ENCODE measurements at regions not wholly inside any gene's neighbourhood (a gene's known extent, or its start where the extent isn't known, plus 50 kb on each side); places are given as distances from the start of the nearest gene placed in this dataset.

DNA sequence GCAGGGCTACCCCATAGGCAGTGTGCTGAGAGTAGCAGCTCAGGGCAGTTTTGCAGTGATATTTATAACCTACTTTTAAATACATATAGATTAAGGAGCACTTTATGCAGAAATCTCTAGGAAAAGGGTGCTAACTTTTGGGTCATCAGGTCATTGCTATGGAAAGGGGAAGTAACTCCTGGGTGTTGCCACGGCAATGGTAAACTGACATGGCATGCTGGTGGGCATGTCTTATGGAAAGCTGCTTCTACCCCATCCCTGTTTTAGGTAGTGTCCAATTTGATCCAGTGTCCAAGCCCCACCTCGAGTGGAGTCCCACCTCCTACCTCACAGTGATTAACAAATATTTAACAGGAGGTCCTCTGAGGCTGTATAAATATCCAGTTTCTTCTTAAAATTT is 56.8 kb upstream of the XPA start:
- FAIRE-seq: no peak
- no peak for DNase-seq (ENCODE audit: low read depth)
- Histone ChIP-seq H3K27me3 (ENCODE audit: control insufficient read depth, insufficient read depth, low read length) (no peaks in the 10 kb centered on the region), H3K4me3 (ENCODE audit: low read depth, low read length) (no peak overlapping the region), H3K36me3 (ENCODE audit: control insufficient read depth, insufficient read depth, low read length) (no peaks in the 10 kb centered on the region)
- TF ChIP-seq, protein P1, sequence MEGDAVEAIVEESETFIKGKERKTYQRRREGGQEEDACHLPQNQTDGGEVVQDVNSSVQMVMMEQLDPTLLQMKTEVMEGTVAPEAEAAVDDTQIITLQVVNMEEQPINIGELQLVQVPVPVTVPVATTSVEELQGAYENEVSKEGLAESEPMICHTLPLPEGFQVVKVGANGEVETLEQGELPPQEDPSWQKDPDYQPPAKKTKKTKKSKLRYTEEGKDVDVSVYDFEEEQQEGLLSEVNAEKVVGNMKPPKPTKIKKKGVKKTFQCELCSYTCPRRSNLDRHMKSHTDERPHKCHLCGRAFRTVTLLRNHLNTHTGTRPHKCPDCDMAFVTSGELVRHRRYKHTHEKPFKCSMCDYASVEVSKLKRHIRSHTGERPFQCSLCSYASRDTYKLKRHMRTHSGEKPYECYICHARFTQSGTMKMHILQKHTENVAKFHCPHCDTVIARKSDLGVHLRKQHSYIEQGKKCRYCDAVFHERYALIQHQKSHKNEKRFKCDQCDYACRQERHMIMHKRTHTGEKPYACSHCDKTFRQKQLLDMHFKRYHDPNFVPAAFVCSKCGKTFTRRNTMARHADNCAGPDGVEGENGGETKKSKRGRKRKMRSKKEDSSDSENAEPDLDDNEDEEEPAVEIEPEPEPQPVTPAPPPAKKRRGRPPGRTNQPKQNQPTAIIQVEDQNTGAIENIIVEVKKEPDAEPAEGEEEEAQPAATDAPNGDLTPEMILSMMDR (IDR thresholded peaks at IDR 0.05; ENCODE audit: insufficient read depth, low read length, severe bottlenecking): no peak

DNA sequence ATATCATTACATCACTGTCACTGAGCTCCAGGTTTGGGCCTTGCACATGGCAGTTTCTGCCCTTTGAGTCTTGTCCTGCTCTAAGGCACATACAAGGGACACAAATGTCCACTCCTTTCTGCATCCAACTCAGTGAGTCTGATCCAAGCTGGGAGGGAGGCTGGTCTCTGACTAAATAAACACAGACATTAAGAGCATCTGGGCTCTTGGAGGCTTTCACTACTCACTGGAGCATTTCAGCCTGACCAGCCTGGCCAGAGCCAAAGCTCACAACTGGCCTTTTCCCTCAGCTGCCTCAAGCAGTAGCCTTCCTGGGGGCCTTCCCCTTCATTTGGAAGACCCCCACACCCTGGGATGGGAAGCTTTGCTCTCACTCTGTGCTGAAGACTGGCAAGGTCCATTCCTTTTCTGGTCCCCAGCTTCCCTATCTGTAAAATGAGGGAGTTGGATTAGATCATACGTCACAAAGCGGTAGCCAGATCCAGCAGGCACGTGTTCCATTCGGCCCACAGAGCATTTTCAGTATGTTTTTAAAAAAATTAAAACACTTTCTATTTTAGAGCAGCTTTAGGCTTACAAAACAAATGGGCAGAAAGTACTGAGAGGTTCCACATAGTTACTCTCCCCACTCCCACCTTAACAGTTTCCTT is 58.6 kb upstream of the XPA start:
- DNase-seq (ENCODE audit: low read depth): no peak
- H3K27me3 ChIP-seq (ENCODE audit: control insufficient read depth, insufficient read depth, low read length): no peaks in the 10 kb centered on the region
- TF ChIP-seq, protein P1 (IDR thresholded peaks at IDR 0.05; ENCODE audit: insufficient read depth, low read length, severe bottlenecking): no peak
- FAIRE-seq: no peak
- no peaks in the 10 kb centered on the region for H3K36me3 ChIP-seq (ENCODE audit: control insufficient read depth, insufficient read depth, low read length)
- no peak overlapping the region for H3K4me3 ChIP-seq (ENCODE audit: low read depth, low read length)

DNA sequence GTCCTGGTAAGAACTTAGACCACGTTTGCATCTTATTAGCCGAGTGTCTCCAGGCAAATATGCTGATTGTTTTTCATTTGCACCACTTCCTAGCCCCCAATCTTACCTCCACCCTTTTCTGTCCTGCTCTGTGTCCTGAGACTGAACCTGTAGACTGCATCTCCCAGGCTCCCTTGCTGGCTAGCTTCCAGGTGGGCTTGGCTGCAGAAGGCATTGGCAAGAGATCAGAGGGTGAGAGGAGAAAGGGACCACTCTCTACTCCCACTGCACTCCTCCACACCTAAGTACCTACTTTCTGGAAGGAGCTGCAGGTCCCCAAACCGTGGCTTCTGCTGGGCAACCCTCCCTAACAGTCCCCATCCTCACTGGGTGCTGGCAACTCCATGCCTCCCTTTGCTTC is 59.9 kb upstream of the XPA start:
- no peak overlapping the region for H3K4me3 ChIP-seq (ENCODE audit: low read depth, low read length)
- FAIRE-seq: peak; percentile 18
- DNase-seq (ENCODE audit: low read depth): no peak
- no peaks in the 10 kb centered on the region for H3K27me3 ChIP-seq (ENCODE audit: control insufficient read depth, insufficient read depth, low read length)
- TF ChIP-seq, protein P1 (IDR thresholded peaks at IDR 0.05; ENCODE audit: insufficient read depth, low read length, severe bottlenecking): no peak
- no peaks in the 10 kb centered on the region for H3K36me3 ChIP-seq (ENCODE audit: control insufficient read depth, insufficient read depth, low read length)

DNA sequence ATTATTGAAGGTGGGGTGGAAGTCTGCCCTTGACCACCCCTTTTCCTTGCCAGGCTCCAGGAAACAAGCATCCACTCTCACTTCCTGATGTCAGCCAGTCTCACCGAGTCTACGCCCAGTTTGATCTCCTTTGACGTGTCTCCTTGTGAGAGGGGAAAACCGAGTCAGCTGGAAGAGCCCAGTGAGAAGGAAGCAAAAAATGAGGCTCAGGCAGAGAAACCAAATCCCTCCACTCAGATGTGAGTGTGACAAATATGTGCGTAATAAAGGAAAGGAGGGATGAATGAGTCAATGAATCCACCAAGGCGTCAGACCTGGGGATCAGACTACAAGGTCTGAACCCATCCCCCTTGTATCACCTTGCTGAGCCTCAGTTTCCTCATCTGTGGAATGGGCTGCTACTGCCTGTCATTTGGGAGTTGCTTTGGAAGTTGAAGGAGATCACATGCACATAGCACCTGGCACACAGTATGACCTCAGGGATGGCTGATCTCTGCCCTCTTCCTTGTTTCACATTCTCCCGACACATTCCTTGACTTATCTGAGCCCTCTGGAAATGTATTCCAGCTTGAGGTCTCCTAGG is 61.3 kb upstream of the XPA start:
- Histone ChIP-seq H3K27me3 (ENCODE audit: control insufficient read depth, insufficient read depth, low read length) (no peaks in the 10 kb centered on the region), H3K4me3 (ENCODE audit: low read depth, low read length) (no peak overlapping the region), H3K36me3 (ENCODE audit: control insufficient read depth, insufficient read depth, low read length) (no peaks in the 10 kb centered on the region)
- DNase-seq (ENCODE audit: low read depth): peak; percentile 71
- no peak for FAIRE-seq
- TF ChIP-seq, protein P1 (IDR thresholded peaks at IDR 0.05; ENCODE audit: insufficient read depth, low read length, severe bottlenecking): no peak

DNA sequence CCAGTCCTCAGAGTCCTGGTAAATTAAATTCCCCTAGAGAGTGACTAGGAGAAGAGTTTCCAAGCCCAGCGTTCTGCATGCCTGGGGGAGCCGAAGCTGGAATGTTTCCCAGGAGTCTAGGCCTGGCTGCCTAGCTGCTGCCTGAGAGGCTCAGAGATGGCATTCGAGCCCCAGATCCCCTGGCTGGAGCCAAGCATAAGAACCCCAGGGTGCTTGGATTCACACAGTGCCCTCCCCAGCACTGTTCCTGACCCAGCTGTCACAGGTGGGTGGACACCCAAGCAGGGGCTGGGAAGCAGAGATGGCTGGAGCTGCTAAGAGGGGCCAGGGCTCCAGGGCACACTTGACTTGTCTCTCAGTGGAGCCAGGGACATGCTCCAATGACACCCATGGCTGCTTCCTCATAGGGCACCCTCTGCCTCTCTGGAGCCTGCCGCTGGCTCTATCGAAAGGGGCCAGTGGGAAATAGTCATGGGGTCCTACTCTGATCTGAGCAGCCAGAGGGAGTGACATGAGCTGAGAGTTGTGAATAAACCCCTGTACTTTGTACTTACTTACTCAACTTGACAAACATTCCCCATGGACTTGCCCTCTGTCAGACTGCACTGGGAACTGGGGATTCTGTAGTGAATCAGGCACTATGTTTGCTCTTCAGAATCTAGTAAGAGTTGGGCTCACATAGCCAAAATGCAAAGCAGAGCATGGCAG is 62.6 kb upstream of the XPA start:
- Histone ChIP-seq H3K36me3 (ENCODE audit: control insufficient read depth, insufficient read depth, low read length) (no peaks in the 10 kb centered on the region), H3K4me3 (ENCODE audit: low read depth, low read length) (no peak overlapping the region), H3K27me3 (ENCODE audit: control insufficient read depth, insufficient read depth, low read length) (no peaks in the 10 kb centered on the region)
- no peak for FAIRE-seq
- DNase-seq (ENCODE audit: low read depth): no peak
- TF ChIP-seq, protein P1 (IDR thresholded peaks at IDR 0.05; ENCODE audit: insufficient read depth, low read length, severe bottlenecking): no peak
